Mesenchymal stem cell (in vitro differentiated cells and primary cell): ENCODE measurements at regions not wholly inside any gene's neighbourhood (a gene's known extent, or its start where the extent isn't known, plus 50 kb on each side); places are given as distances from the start of the nearest gene placed in this dataset.
A peak's percentile ranks its signal among the peaks of the same experiment; 100 is the strongest.

Experiments
- DNase-seq: peaks from one replicate; pipeline ENCODE4 v3.0.0-alpha.2; 2013
- H2AFZ ChIP-seq: one replicate; pipeline ENCODE4 v1.6.1; 2013; ENCODE audit warnings: low read depth, mild to moderate bottlenecking, control low read depth, inconsistent platforms, low read length, moderate library complexity
- H2AK5ac ChIP-seq: 2 replicates; pipeline ENCODE4 v1.6.1; 2013; ENCODE audit warnings: low read length, moderate library complexity, mild to moderate bottlenecking, inconsistent platforms; ENCODE audit not compliant: severe bottlenecking
- H2BK120ac ChIP-seq: one replicate; pipeline ENCODE4 v1.6.1; 2013; ENCODE audit warnings: low read depth, mild to moderate bottlenecking, inconsistent platforms, low read length, moderate library complexity
- H2BK12ac ChIP-seq, 2 experiments: one replicate each; pipeline ENCODE4 v1.6.1; 2013; ENCODE audit warnings: inconsistent platforms in 2 of 2, low read length in 2 of 2, mild to moderate bottlenecking in 2 of 2, moderate library complexity in 2 of 2, control low read depth in 1 of 2
- H2BK15ac ChIP-seq: one replicate; pipeline ENCODE4 v1.6.1; 2013; ENCODE audit warnings: mild to moderate bottlenecking, low read depth, inconsistent platforms; ENCODE audit not compliant: poor library complexity, severe bottlenecking
- H2BK5ac ChIP-seq: 2 replicates; pipeline ENCODE4 v1.6.1; 2013; ENCODE audit warnings: low read depth, mild to moderate bottlenecking, low read length, control low read depth, inconsistent platforms; ENCODE audit not compliant: poor library complexity, severe bottlenecking
- H3K14ac ChIP-seq, 2 experiments: one replicate each; pipeline ENCODE4 v1.6.1; 2013; ENCODE audit warnings: inconsistent platforms in 2 of 2, low read length in 2 of 2, control low read depth in 1 of 2, mild to moderate bottlenecking in 1 of 2, moderate library complexity in 1 of 2
- H3K18ac ChIP-seq, 2 experiments: one replicate each; pipeline ENCODE4 v1.6.1; 2013; ENCODE audit warnings: inconsistent platforms in 2 of 2, low read length in 2 of 2, control low read depth in 1 of 2, low read depth in 1 of 2, mild to moderate bottlenecking in 1 of 2
- H3K23ac ChIP-seq, 2 experiments: one replicate each; pipeline ENCODE4 v1.6.1; 2013; ENCODE audit warnings: inconsistent platforms in 2 of 2, low read length in 2 of 2, mild to moderate bottlenecking in 2 of 2, moderate library complexity in 2 of 2, control low read depth in 1 of 2
- H3K27ac ChIP-seq: 2 replicates; pipeline ENCODE4 v1.5.1; 2013; ENCODE audit warnings: mild to moderate bottlenecking, moderate library complexity, low read length, control low read depth, inconsistent platforms; ENCODE audit not compliant: poor library complexity, severe bottlenecking
- H3K27me3 ChIP-seq, 2 experiments: 2 replicates each; pipeline versions ENCODE4 v1.6.1 to v1.7.0; 2013; ENCODE audit warnings: low read length in 2 of 2, mild to moderate bottlenecking in 2 of 2, moderate library complexity in 2 of 2, control low read depth in 1 of 2, inconsistent platforms in 1 of 2; ENCODE audit not compliant: control insufficient read depth in 1 of 2, insufficient read depth in 1 of 2
- H3K36me3 ChIP-seq, 2 experiments: 2 replicates each; pipeline versions ENCODE4 v1.6.1 to v1.7.0; 2013; ENCODE audit warnings: low read length in 2 of 2, control low read depth in 1 of 2, inconsistent platforms in 1 of 2, low read depth in 1 of 2, mild to moderate bottlenecking in 1 of 2; ENCODE audit not compliant: insufficient read depth in 2 of 2, control insufficient read depth in 1 of 2
- H3K4ac ChIP-seq, 2 experiments: one replicate each; pipeline ENCODE4 v1.6.1; 2013; ENCODE audit warnings: inconsistent platforms in 2 of 2, low read length in 2 of 2, mild to moderate bottlenecking in 2 of 2, moderate library complexity in 2 of 2, control low read depth in 1 of 2, low read depth in 1 of 2
- H3K4me1 ChIP-seq: 2 replicates; pipeline ENCODE4 v1.6.1; 2013; ENCODE audit warnings: low read depth, low read length, control low read depth; ENCODE audit not compliant: control insufficient read depth, insufficient read depth
- H3K4me2 ChIP-seq: 2 replicates; pipeline ENCODE4 v1.6.1; 2013; ENCODE audit warnings: low read length, mild to moderate bottlenecking, inconsistent platforms; ENCODE audit not compliant: poor library complexity, severe bottlenecking
- H3K4me3 ChIP-seq, 2 experiments: 2 replicates each; pipeline versions ENCODE4 v1.5.1 to v1.7.0; 2013; ENCODE audit warnings: low read length in 2 of 2, mild to moderate bottlenecking in 2 of 2, control low read depth in 1 of 2, low read depth in 1 of 2; ENCODE audit not compliant: insufficient read depth in 1 of 2
- H3K79me1 ChIP-seq: replicated peaks from 2 replicates; pipeline ENCODE4 v1.6.1; 2013; ENCODE audit warnings: mild to moderate bottlenecking, control low read depth, low read length, inconsistent platforms; ENCODE audit not compliant: poor library complexity, severe bottlenecking
- H3K9ac ChIP-seq: 2 replicates; pipeline ENCODE4 v1.7.0; 2013; ENCODE audit warnings: mild to moderate bottlenecking, low read length, moderate library complexity
- H3K9me3 ChIP-seq: 2 replicates; pipeline ENCODE4 v1.7.0; 2013; ENCODE audit warnings: mild to moderate bottlenecking, low read length; ENCODE audit not compliant: control insufficient read depth
- H4K8ac ChIP-seq: one replicate; pipeline ENCODE4 v1.6.1; 2013; ENCODE audit warnings: inconsistent platforms, mild to moderate bottlenecking, low read length, moderate library complexity
- H4K91ac ChIP-seq: one replicate; pipeline ENCODE4 v1.6.1; 2013; ENCODE audit warnings: mild to moderate bottlenecking, low read length, inconsistent platforms
- WGBS: methylation state at CpG from one replicate; pipeline ENCODE4 v1.1.7; 2013; ENCODE audit warnings: mixed read lengths; 5-methylcytosine and 5-hydroxymethylcytosine counted together

- H3K4ac ChIP-seq: no peak overlapping the region
- no peak overlapping the region for H3K14ac ChIP-seq
- no peak overlapping the region for H2BK12ac ChIP-seq
- H2BK5ac ChIP-seq: no peak overlapping the region
- H2AK5ac ChIP-seq: no peak overlapping the region
- DNase-seq: no peak
- no peak overlapping the region for H2AFZ ChIP-seq
- H3K36me3 ChIP-seq: no peaks in the 10 kb centered on the region
- peaks cover 5% of the 10 kb centered on the region for H3K9me3 ChIP-seq
- no peak overlapping the region for H3K9ac ChIP-seq
- H3K18ac ChIP-seq: no peak overlapping the region
- H3K27me3 ChIP-seq: no peaks in the 10 kb centered on the region
- H2BK15ac ChIP-seq: no peak overlapping the region
- no peak overlapping the region for H4K91ac ChIP-seq
- no peak overlapping the region for H4K8ac ChIP-seq
- H2BK120ac ChIP-seq: no peak overlapping the region
- no peak overlapping the region for H3K27ac ChIP-seq
- H3K4me2 ChIP-seq: no peak overlapping the region
- no peaks in the 10 kb centered on the region for H3K4me1 ChIP-seq
- no peak overlapping the region for H3K23ac ChIP-seq
- 93% methylated on average over 3 of the region's 3 CpGs for WGBS
- H3K4me3 ChIP-seq: no peak overlapping the region
- no peaks in the 10 kb centered on the region for H3K79me1 ChIP-seq
Observed at GRCh38 chr3:177374323-177374722, 177.0 kb upstream of the TBL1XR1 start.

GRCh38 chr3:177375316-177375715 is 178.0 kb upstream of the TBL1XR1 start:
- no peak overlapping the region for H4K91ac ChIP-seq
- H3K4ac ChIP-seq: no peak overlapping the region
- H3K27me3 ChIP-seq: no peaks in the 10 kb centered on the region
- H3K18ac ChIP-seq: no peak overlapping the region
- H3K4me3 ChIP-seq: no peak overlapping the region
- DNase-seq: no peak
- no peak overlapping the region for H3K27ac ChIP-seq
- no peak overlapping the region for H2BK12ac ChIP-seq
- no peaks in the 10 kb centered on the region for H3K36me3 ChIP-seq
- H2AK5ac ChIP-seq: no peak overlapping the region
- H2AFZ ChIP-seq: no peak overlapping the region
- H3K4me1 ChIP-seq: no peaks in the 10 kb centered on the region
- no peak overlapping the region for H4K8ac ChIP-seq
- no peak overlapping the region for H2BK15ac ChIP-seq
- no peaks in the 10 kb centered on the region for H3K79me1 ChIP-seq
- no peak overlapping the region for H3K14ac ChIP-seq
- peaks cover 12% of the 10 kb centered on the region for H3K9me3 ChIP-seq
- peak overlapping the region in 1 of 2 experiments; percentile 69 for H3K23ac ChIP-seq
- H3K4me2 ChIP-seq: no peak overlapping the region
- WGBS: 96% methylated on average over 3 of the region's 3 CpGs
- H2BK5ac ChIP-seq: no peak overlapping the region
- H2BK120ac ChIP-seq: no peak overlapping the region
- H3K9ac ChIP-seq: no peak overlapping the region

GRCh38 chr3:177377166-177377565 is 179.9 kb upstream of the TBL1XR1 start:
- H3K79me1 ChIP-seq: no peaks in the 10 kb centered on the region
- no peak overlapping the region for H4K8ac ChIP-seq
- H3K9me3 ChIP-seq: peaks cover 21% of the 10 kb centered on the region
- H2AFZ ChIP-seq: no peak overlapping the region
- H3K4me1 ChIP-seq: no peaks in the 10 kb centered on the region
- no peak overlapping the region for H2BK120ac ChIP-seq
- H3K36me3 ChIP-seq: no peaks in the 10 kb centered on the region
- H2BK5ac ChIP-seq: no peak overlapping the region
- H3K27me3 ChIP-seq: no peaks in the 10 kb centered on the region
- H3K27ac ChIP-seq: no peak overlapping the region
- H2BK12ac ChIP-seq: no peak overlapping the region
- no peak overlapping the region for H4K91ac ChIP-seq
- no peak overlapping the region for H3K4me2 ChIP-seq
- H3K18ac ChIP-seq: no peak overlapping the region
- no peak overlapping the region for H2BK15ac ChIP-seq
- no peak overlapping the region for H3K14ac ChIP-seq
- H3K23ac ChIP-seq: no peak overlapping the region
- 83% methylated on average over 9 of the region's 9 CpGs for WGBS
- no peak overlapping the region for H3K4ac ChIP-seq
- DNase-seq: no peak
- no peak overlapping the region for H2AK5ac ChIP-seq
- no peak overlapping the region for H3K4me3 ChIP-seq
- no peak overlapping the region for H3K9ac ChIP-seq

GRCh38 chr3:177378168-177378567 is 180.9 kb upstream of the TBL1XR1 start:
- no peak overlapping the region for H3K4me3 ChIP-seq
- no peak overlapping the region for H3K23ac ChIP-seq
- H3K18ac ChIP-seq: no peak overlapping the region
- H2BK5ac ChIP-seq: no peak overlapping the region
- H3K79me1 ChIP-seq: no peaks in the 10 kb centered on the region
- H4K8ac ChIP-seq: no peak overlapping the region
- H2AK5ac ChIP-seq: no peak overlapping the region
- WGBS: 95% methylated on average over 7 of the region's 7 CpGs
- no peaks in the 10 kb centered on the region for H3K4me1 ChIP-seq
- no peak overlapping the region for H3K27ac ChIP-seq
- H3K27me3 ChIP-seq: no peaks in the 10 kb centered on the region
- no peak overlapping the region for H3K9ac ChIP-seq
- H2AFZ ChIP-seq: no peak overlapping the region
- no peak overlapping the region for H2BK12ac ChIP-seq
- no peak overlapping the region for H2BK15ac ChIP-seq
- no peak for DNase-seq
- no peak overlapping the region for H2BK120ac ChIP-seq
- H3K36me3 ChIP-seq: no peaks in the 10 kb centered on the region
- no peak overlapping the region for H3K4ac ChIP-seq
- H3K4me2 ChIP-seq: no peak overlapping the region
- H4K91ac ChIP-seq: no peak overlapping the region
- peaks cover 25% of the 10 kb centered on the region for H3K9me3 ChIP-seq
- no peak overlapping the region for H3K14ac ChIP-seq
